HG03354 (cell line): ENCODE measurements at regions not wholly inside any gene's neighbourhood (a gene's known extent, or its start where the extent isn't known, plus 50 kb on each side); places are given as distances from the start of the nearest gene placed in this dataset.
"Not testable (repeated sequence)": the region's sequence is repeated elsewhere in the genome, so short reads cannot be mapped to it uniquely, and the experiment has no call there.

Experiments used
- ATAC-seq: cut with Tn5 transposase; IDR thresholded peaks from one replicate; pipeline ENCODE4 v1.9.1; 2021; ENCODE audit warnings: mild to moderate bottlenecking; ENCODE audit not compliant: unreplicated experiment, poor library complexity, severe bottlenecking

DNA sequence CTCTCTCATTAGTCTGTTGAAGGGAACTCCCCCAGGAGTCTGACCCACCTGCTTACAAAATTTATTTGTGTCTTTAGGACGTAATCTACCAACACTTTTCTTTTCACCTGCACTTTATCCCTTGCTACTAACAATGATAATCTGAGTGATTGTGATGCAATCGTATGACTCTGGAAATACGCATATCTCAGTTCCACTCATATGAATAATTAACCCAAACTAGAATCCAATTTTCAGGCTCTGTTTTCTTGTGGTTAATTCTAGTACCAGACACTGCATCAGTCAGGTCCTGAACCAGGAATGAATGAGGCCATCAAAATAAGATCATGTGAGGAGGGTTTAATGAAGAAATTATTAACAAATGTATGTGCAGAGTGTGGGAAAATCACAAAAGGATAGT, 158.4 kb upstream of the SRD5A2 start:
- no peak for ATAC-seq

- ATAC-seq: no peak
Measured at GRCh38 chr2:31736695-31737454, 156.1 kb upstream of the SRD5A2 start.

DNA sequence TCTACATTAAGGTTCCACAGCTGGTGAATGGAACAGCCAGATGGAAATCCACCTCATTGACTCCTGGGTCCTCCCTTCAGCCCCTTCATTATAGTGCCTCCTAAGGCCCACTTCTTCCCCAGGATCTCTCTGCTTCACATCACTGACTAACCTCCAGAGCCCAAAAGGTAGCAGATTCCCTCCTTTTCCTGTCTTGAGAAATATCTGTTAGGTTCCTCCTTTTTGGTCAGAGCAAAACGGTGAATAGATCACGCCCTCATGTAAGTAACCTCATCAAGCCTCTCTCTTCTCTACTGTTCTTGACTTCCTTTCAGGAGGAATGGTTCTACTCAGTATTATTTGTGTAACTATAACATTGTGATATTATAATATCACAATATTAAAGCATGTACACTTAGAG, 155.0 kb upstream of the SRD5A2 start:
- ATAC-seq: no peak

- ATAC-seq: peak; percentile 43
Measured at GRCh38 chr2:31729442-31730092, 148.8 kb upstream of the SRD5A2 start.

GRCh38 chr2:31729065-31729439, 148.3 kb upstream of the SRD5A2 start:
- no peak for ATAC-seq

DNA sequence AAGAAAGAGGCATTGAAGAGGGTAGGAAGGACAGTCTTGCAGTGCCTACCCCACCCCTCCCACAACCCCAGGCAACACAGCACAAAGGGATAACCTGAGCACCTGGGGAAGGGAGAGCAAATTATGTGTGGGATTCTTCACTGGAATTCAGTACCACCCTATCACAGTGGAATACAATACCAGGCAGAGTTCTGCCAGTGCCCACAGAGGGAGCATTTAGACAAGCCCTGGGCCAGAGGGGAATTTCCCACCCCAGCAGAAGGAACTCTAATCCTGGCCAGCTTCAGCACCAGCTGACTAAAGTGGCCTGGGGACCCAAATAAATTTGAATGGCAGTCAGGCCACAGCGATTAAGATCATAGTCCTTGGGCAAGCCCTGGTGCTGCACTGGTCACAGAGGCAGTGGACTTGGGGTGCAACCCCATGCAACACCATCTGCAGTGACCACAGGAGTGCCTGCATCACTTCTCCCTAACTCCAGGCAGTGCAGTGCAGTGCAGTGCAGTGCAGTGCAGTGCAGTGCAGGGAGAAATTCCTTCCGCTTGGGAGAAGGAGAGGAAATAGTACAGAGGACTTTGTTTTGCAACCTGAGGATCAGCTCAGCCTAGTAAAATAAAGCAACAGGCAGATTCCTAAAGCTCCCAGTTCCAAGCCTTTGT, 147.8 kb upstream of the SRD5A2 start:
- ATAC-seq: no peak

DNA sequence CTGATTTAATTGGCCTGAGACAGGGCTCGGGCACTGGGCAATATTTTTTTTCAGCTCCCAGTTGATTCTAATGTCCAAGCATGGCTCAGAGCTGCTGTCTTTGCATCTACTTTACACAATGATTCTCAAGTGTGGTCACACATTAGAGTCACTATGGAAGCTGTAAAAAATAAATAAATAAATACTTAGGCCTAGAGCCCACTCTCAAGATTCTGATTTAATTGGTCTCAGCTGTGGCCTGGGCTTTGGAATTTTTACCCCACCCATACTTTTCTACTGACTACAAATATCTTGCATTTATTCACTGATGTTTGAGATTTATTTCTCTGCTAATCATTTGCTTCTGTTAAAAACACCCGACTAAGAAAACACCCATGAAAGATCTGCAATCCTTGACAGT, 145.7 kb upstream of the SRD5A2 start:
- no peak for ATAC-seq

DNA sequence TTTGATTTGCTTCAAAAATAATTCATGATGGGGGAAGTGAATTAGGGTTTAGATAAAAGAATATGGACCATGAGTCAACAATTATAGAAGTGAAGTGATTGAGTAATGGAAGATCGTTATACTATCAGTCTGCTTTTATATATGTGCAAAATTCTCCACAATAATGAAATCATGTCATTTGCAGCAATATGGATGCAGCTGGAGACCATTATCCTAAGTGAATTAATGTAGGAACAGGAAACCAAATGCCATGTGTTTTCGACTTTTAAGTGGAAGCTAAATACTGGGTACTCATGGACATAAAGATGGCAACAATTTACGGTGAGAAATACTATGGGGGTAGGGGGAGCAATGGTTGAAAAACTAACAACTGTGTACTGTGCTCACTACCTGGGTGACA, 144.7 kb upstream of the SRD5A2 start:
- no peak for ATAC-seq

- ATAC-seq: no peak
Measured at GRCh38 chr2:31711737-31712136, 131.0 kb upstream of the SRD5A2 start.

GRCh38 chr2:31710121-31710520, 129.4 kb upstream of the SRD5A2 start:
- no peak for ATAC-seq

DNA sequence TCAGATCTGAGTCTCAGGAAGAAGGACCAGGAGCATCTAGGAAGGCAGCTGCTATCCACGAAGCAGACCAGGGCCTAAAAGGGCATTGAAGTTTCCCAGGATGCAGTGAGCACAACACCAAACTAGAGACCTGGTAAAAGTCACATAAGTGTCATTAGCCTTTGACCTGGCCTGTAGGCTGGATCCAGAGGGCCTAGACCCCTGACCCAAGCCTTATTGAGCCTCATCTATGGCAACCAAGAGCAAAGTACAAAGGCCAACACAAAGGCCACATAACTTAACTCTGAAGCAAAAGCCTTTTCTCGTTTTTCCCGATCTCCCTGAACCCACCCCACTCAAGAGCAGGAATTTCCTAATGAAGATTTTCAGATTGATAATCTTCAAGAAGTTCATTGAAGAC, 127.3 kb upstream of the SRD5A2 start:
- ATAC-seq: no peak

GRCh38 chr2:31704561-31705212, 123.9 kb upstream of the SRD5A2 start:
- no peak for ATAC-seq

DNA sequence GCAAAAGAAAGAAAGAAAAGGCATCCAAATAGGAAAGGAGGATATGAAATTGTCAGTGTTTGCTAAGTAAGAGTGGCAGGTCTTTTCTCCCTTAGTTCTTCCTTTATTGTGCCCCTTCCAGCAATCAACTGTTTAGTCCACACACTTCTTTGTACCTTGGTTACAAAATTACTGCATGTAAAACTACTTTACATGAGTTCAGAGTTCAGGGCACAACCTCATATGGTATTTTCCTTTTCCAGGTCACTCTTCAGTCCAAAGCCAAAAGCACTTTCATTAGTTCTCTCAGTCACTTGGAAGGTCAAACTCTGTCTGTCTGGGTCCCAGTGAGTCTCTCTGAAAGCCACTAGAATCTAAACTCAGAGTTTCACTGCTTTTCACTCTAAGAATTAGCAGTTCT, 122.5 kb upstream of the SRD5A2 start:
- no peak for ATAC-seq

DNA sequence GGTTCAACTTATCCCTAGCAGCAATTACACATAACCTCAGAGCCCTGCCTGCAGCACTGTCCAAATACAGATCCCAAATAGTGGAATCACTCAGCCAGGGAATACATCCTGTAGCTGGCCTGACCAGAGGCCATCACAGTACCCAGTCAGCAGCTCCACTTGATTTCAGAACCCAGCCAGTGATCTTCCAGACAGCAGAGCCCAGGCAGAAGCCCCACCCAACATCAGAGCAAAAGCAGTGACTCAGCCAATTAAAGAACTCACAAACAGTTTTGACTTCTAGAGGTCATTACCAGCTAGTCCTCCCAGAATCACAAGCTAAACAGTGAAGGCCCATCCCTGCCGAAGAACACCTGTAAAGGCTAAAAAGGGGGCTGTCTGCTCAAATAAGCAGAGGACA, 118.0 kb upstream of the SRD5A2 start:
- no peak for ATAC-seq

- no peak for ATAC-seq
Measured at GRCh38 chr2:31696068-31696467, 115.3 kb upstream of the SRD5A2 start.

DNA sequence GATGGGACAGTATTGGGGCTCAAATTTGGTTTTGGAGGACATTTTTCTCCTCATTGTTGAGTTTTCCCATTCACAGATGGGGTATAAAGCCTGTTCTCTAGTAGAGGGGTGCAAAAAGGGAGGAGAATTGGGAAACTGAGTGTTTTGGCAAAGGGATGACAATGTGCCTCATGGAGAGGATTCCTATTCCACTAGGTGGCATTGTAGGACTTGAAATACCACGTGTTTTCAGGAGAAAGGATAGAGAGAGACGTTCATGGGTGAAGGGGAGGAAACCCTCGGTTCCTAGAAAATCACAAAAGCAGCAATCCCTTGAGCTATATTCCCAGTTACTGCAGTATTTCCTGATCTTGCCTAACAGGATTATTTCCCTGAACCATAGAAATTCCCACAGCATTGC, 113.7 kb upstream of the SRD5A2 start:
- no peak for ATAC-seq

- no peak for ATAC-seq
Measured at GRCh38 chr2:31693882-31694281, 113.1 kb upstream of the SRD5A2 start.

GRCh38 chr2:31688282-31688681, 107.5 kb upstream of the SRD5A2 start:
- ATAC-seq: no peak

- ATAC-seq: not testable (repeated sequence)
Measured at GRCh38 chr2:31683506-31683905, 102.8 kb upstream of the SRD5A2 start.

DNA sequence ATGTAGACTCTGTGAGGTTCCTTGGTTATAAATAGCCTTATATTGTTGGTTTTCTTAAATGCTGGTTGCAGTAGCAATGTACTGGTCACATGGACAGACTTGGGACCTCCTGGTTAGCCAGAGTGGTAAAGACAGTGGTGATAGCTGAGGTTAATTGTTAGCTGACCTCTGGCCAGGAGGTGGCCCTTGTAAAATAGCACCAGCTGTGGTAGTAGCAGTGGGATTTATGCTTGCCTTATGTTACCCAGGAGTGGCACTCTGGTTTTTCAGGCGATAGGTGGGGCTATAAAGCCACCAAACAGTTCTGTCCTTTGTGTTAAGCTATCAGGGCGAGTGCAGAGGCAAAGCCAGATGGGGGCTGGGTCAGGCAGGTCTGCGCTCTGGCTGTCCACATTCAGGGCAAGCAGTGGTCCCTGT, 94.8 kb upstream of the SRD5A2 start:
- ATAC-seq: no peak

DNA sequence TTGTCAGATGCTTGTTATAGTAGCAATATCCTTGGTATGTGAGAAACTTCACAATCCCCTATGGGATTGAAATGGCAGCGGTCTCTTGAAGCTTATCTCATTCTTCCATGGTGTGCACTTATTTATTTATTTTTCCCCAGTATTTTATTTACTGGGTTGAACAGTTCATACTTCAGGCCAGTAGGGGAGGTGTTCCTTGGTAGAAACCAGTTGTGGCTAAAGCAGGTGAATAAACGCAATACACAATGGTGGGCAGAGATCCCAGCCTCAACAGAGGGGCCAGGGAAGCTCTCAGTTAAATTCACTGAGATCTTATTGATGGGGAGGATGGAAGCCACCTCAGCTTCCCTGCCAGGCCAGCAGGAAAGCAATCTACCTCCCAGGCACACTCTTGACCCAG, 93.7 kb upstream of the SRD5A2 start:
- no peak for ATAC-seq
